Activated CD4-positive, alpha-beta T cell treated with anti-CD3 and anti-CD28 coated beads, Interleukin-2, amount 50 U/mL, for 48 hours (primary cell): ENCODE measurements at regions not wholly inside any gene's neighbourhood (a gene's known extent, or its start where the extent isn't known, plus 50 kb on each side); places are given as distances from the start of the nearest gene placed in this dataset.
"Not testable (repeated sequence)": the region's sequence is repeated elsewhere in the genome, so short reads cannot be mapped to it uniquely, and the experiment has no call there.

Experiments used
- DNase-seq, 2 experiments: peaks; one replicate each; pipeline ENCODE4 v3.0.0-alpha.2; 2020

DNA sequence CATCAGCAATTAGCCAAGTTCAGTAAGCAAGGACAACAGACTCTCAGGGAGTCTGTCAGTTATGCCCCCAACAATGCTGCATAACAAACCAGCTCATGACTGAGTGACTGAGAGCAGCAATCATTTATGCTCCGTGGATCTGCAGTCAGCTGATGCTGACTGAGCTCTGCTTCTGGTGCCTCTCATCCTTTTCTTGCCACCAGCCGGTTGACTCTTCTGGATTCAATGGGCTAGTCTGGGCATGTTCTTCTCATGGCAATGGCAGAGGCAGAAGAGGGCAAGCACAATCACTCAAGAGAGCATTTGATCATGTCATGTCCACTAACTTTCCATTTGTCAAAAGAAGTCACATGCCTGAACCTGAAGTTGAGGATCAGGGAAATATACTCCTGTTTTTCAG is 157.0 kb upstream of the NTRK2 start:
- no peak for DNase-seq

DNA sequence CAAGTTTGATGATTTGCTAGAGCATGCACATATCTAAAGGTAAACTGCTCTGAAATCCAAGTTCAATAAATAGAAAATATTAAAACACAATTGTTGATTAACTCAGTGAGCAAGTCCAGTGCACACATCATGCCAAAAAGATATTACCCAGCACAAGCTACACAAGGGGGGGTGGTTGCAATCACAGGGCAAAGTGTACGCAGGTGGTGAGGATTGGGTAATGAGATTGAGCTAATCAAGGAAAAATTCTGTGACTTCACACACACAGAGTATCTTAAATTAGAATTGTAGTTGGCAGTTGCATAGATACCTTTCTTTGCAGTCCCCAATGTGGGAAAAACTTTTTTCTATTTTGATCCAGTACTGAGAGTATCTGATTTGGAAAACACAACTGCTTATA is 156.1 kb upstream of the NTRK2 start:
- no peak for DNase-seq

DNA sequence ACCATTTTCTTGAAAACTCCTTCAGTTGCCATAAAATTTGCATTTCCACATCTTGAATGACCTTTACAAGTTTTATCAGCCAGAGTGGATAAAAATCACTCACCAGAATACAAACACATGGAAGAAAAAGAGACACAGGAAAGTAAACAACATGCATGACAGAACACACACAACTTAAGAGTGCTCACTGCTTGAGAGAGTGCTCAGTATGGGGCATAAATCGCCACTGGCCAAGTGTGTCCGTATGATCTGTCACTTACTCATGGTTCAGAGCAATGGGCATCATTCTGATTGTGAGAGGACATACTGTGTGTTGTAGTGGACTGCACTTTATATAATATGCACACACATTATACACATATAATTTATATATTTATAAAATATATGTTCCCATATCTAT is 155.6 kb upstream of the NTRK2 start:
- DNase-seq = no peak

DNA sequence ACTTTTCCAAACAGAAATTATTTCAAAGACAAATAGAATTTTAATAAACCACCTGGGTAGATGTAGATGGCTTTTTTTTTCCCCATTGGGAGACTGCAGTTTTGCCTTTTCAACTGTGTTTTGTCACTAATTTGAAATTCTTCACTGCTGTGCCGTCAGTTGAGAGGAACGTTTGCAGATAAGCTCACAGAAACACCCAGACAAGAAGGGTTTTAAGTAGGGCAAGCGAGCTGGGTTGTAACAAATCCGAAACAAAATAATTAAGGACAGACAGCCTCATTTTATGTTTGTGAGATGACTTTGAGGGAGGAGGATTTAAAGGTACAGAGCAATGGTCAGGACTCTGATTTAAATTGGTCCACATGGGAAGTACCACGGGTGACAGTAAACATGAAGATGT is 155.1 kb upstream of the NTRK2 start:
- no peak for DNase-seq

DNA sequence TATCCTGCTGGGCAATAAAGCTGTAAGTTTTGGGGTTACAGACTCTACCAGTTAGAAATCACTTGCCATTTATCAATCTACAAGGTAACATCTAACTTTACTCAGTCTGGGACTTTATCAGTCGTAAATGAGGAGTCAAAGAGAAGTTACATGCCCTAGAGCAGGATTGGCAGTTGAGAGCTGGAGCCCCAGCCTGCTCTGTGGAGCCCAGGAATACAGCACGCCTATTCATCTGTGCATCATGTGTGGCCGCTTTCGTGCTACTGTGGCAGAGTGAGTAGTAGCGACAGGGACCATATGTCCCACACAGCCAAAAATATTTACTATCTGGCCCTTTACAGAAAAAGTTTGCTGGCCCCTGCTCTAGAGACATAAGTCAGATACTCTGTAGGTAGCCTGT is 152.5 kb upstream of the NTRK2 start:
- no peak for DNase-seq

DNA sequence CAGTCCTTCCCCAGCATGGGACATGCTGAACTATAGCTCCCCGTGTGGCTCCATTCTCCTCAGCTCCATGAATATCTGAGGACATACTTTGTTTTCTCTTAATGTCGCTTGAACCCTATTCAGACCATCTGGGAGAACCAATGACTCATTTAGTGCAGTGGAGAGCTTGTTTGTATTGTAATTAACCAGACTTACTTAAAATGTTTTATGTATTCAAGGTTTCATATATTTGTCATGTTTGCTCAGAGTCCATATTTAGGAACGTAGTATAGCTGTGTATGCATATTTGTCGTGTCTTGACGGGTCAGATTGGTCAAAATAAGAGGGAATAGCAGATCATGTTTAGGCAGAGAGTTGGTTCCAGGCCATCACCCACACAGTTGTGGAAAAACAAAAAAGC is 150.1 kb upstream of the NTRK2 start:
- DNase-seq = no peak

DNA sequence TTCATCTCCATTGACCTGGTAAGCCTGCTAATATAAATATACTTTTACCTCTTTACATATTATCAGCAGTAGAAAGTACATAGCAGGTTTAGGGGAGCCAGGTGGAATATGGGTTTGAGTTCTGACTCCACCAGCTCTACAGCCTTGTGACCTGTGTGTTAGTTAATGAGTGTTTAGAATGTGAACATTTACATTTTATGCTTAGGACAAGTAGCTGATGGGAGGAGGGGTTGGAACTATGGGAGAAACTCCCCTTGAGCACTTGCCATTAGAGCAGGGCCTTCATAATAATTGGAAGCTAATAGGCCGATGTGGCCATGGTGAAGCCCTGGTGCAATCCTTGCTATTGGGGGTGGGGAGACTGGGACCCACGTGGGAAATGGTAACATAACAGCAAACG is 148.3 kb upstream of the NTRK2 start:
- no peak for DNase-seq

DNA sequence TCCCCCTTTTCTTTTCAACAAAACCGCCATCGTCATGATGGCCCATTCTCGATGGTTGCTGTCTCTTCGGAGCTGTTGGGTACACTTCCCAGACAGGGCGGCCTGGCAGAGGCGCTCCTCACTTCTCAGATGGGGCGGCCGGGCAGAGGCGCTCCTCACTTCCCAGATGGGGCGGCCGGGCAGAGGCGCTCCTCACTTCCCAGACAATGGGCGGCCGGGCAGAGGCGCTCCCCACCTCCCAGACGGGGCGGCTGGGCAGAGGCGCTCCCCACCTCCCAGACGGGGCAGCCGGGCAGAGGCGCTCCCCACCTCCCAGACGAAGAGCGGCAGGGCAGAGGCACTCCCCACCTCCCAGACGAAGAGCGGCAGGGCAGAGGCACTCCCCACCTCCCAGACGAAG is 143.3 kb upstream of the NTRK2 start:
- not testable (repeated sequence) for DNase-seq

DNA sequence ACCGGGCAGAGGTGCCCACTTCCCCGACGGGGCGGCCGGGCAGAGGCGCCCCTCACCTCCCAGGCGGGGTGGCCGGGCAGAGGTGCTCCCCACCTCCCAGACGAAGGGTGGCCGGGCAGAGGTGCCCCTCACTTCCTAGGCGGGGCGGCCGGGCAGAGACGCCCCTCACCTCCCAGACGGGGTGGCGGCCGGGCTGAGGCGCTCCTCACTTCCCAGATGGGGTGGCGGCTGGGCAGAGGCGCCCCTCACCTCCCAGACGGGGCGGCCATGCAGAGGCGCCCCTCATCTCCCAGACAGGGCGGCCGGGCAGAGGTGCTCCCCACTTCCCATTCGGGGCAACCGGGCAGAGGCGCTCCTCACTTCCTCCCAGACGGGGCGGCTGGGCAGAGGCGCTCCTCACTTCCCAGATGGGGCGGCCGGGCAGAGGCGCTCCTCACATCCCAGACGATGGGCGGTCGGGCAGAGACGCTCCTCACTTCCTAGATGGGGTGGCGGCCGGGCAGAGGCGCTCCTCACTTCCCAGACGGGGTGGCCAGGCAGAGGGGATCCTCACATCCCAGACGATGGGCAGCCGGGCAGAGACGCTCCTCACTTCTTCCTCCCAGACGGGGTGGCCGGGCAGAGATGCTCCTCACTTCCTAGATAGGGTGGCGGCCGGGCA is 142.3 kb upstream of the NTRK2 start:
- DNase-seq = not testable (repeated sequence)

DNA sequence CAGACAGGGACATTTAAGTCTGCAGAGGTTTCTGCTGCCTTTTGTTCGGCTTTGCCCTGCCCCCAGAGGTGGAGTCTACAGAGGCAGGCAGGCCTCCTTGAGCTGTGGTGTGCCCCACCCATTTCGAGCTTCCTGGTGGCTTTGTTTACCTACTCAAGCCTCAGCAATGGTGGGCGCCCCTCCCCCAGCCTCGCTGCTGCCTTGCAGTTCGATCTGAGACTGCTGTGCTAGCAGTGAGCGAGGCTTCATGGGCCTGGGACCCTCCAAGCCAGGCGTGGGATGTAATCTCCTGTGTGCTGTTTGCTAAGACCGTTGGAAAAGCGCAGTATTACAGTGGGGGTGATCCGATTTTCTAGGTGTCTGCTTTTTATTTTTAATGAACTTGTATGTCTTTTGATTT is 133.6 kb upstream of the NTRK2 start:
- DNase-seq = not testable (repeated sequence)

DNA sequence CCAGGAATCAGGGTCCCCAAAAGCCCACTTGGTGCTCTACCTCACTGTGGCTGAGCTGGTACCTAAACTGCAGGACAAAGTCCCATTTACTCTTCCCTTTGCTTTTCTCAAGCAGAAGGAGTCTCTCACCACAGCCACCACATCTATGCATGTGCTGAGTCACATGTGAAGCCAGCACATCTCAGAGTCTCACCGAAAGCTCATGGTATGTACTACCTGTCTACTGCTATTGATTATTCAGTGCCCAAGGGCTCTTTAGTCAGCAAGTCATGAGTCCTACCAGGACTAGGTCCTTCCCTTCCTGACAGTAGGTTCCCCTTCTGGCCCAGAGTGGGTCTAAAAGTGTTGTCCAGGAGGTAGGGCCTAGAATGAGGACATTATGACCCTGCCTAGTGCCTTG is 130.7 kb upstream of the NTRK2 start:
- DNase-seq = no peak

DNA sequence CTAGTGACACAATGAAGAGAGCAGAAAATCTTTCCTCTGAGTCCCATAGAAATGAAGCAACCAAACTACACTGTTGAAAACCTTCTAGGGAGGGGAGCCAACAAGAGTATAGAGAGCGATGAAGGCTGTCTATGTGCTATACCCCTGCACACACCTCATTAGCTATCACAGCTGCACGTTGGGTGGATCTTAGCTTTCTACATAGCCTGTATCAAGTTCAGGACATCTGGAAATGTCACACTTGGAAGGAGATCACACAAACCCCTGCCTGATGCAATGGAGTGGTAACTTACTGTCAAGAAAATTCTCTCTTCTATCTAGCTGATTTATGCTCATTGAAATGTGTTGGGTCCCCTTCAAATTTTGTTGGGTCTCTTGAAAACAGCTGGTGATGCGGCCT is 127.0 kb upstream of the NTRK2 start:
- no peak for DNase-seq

DNA sequence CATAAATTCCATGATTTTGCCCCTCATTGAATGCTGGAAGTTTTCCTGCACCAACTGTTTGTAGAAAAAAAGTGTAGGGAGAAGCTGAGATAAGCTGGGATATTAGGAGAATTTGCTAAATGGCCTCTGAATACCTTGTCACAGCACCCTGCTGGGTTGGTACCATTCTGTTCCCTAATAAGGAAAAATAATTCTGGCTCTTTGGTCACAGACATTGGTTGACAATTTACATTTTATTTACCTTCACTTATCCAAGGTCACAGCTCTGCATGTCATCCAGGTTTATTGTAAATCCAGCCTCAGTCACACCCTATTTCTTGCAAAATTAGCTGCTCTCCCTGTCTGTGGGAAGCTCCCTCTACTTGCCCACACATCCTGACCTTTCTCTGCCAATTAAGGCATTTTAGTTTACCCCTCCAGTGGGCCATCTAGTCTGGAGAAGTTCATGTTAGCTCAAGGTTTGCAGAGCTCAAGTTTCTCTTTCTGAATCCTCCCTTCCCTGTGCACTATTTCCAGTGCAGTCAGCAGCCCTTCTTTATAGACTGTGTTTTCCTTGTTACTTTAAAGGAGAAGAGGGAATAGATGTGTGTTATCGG is 115.4 kb upstream of the NTRK2 start:
- DNase-seq = no peak

DNA sequence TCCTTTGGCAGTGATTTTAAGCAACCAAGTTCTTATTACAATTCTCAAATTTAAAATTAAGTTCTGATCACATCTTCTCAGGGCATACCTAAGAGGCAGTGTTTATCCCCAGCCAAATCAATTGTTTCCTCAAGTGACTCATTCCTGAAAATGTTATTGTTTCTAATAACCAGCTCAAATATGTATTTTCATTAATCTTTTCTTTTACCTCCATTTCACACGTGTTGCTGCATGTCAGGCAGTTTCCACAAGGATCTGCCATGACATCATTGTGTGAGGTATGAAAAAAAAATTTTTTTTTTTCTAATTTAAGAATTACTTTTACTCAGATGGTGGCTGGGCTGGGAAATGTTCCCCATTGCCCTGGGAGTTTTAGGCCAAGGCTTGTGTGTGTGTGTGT is 113.0 kb upstream of the NTRK2 start:
- DNase-seq = no peak

DNA sequence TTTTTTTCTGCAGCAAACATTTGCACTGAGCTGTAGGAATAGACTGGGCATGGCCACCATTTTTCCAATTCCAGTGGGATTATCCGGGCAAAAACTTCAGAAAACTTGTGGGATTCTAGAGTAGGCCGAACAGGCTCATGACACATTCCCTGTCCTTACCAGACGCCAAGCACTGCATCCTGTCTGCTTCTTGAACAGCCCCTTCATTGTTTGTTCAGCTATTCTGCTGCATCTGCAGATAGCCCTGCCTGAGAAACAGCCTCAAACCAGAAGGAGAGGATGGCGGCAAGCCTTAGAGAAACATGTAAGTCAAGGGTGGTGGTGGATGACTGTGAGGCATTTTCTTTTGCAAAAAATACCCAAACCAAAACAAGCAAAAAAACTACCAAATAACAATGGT is 111.8 kb upstream of the NTRK2 start:
- no peak for DNase-seq

DNA sequence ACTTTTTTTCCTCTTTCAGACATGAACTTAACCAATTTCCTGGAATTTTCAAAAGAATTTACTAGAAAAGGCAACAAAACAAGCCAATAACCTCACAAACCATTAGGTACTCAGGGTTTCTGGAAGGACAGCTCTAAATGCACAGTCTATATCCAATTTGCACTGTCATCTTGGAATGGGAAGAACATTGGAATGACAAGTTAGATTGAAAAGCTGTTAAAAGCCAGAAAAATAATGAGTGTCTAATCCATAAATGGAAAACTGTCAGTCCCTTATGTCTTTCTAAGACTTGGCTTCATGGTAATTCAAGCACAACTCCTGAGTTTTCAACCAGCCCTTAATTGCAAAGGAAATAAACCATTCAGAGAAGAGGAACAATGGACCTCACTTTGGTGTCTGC is 105.8 kb upstream of the NTRK2 start:
- DNase-seq = no peak

DNA sequence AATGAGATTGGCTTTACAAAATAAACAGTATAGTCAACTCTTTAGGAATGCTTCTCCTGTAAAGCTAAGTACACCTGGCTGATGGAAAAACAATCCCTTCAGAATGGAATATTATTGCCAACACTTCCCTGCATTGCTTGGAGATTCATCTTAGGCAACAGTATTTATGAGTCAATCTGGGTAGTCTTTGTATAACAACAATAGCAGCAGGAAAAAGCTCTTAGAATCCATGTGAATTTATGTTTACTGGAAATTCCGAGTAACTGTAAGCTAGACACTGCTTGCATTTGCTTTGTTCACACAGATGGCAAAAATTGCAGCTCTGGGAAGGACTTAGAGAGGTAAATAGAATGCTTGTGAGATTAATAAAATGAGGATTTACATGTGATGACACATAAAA is 101.7 kb upstream of the NTRK2 start:
- DNase-seq = no peak

DNA sequence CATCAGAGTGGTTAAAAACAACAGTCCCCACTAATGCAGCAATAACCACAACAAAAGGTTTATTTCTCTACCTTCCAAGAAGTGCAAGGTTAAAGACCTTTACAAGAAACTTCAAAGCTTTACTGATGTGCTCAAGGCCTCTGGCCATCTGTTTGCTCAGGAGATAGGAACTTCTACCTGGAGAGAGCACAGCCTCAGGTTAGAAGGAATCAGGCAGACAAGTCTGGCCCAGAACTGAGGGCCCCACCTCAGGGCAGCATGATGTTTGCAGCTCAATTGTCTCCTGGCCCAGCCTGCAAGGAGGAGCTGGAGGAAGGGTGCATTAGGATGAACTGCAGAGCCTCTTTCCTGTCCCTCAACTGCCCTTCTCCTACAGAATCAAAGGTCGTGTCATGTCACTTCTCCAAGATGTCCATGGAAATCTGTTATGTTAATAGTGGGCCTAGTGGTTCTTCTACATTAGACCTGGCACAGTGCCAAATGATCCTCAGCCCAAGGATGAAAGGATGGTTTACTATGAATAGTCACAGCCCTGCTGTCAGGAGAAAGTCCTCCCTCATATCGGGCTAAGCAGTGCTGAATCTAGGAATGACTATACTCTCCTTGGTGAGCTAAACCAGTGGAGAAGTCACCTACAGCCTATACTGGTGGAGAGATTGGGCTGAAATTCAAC is 98.9 kb upstream of the NTRK2 start:
- no peak for DNase-seq

DNA sequence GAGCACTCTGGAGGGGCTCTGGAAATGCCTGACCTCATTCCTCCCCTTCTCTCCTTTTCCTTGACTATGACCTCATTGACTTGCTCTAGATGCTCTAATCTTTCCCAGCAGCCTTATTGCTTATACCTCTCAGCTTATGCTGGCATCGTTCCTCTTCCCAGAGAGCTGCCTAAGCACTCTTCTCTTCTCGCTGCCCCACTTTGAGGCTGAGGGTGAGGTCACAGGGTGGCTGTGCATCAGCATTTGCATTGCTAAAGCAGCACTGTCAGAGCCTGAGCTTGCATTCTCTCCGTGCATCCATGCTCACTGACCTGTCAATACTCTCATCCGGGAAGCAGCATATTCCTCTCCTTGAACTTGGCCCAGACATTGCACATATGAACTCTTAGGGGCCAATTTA is 96.4 kb upstream of the NTRK2 start:
- DNase-seq = no peak

DNA sequence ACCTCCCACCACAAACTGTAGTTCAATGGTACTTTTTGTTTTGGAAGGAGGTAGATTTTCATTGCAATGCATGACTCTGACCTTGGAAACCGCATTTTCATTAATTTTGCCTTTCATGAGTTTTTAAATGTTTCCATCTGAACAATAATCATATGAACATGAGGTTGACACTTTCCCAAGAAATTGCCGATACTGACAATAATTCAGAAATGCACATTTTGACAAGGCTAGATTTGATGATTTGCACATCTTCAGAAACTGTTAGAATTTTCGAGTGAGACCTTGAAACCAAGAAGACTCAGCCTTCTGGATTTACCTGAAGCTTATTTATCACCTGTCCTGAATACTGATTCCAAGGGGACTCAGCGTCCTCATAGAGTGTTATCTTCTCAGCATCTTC is 93.8 kb upstream of the NTRK2 start:
- no peak for DNase-seq

DNA sequence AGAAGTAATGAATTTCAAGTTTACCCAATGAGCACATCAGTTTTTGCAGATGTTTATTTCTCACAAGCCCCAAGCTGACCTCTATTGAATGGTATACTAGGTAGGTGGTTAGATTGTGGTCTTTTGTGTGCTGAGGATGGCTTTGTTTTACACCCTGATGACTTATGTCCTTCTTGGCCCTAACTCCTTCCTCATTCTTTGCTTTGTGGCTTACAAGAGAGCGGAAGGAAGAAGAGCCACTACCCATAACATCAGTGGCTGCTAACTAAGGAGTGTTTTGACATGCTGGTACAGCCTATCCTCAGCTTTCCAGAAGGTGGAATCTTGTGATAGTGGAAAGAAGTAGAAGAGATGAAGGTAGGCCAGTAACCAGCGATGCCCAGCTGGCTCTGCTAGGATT is 85.7 kb upstream of the NTRK2 start:
- DNase-seq = no peak

DNA sequence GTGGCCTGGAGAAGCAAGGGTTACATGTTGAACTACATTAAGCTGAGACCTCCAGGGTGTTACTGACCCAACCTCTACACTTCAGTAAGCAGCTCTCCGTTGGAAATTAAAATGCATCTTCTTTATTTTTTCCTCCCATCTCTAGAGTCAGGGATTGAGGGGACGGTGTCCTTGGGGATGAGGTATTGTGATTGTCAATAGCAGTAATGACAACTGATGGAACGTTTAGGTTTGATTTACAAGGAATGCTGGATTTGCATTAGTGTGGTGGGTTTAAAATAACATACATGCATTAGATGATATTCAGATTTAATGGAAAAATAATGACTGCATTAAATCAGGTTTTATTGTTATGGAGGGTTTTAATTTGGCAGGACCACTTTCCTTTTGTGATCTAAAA is 82.9 kb upstream of the NTRK2 start:
- DNase-seq = no peak

DNA sequence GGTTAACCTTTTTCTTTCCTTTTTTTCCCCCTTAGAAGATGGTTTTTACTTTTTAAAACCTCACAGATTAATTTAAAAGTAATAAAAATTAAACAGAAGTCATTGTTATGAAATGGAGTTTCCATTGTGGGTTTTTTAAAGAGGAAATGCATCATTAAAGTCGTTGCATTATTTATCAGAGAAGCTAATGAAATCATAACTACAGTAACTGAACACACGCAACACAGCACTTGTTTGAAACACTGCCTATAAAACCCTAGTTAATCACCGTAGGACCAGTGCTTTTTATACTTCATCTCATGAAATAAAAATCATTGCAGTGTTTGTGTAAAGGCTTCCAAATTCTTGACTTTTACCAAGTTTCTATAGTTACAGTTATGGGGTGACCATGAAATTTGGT is 82.4 kb upstream of the NTRK2 start:
- DNase-seq = no peak

DNA sequence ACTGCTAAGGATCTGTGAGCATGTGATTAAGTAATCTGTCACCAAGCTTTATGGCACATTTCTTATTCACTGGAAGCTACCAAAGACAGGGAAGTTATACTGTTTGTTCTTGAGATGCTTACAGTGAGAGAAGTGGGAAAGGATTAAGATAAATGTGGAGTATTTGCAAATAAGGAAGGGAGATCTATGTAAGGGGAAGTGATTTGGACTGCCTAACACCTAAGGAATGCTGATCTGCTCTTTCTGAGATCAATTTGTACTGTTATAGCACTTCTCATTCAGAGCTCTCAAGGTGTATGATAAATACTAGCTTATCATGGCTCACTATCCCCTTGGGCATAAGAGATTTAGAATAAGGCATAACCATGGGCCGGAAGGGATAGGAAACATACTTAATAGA is 80.0 kb upstream of the NTRK2 start:
- no peak for DNase-seq

DNA sequence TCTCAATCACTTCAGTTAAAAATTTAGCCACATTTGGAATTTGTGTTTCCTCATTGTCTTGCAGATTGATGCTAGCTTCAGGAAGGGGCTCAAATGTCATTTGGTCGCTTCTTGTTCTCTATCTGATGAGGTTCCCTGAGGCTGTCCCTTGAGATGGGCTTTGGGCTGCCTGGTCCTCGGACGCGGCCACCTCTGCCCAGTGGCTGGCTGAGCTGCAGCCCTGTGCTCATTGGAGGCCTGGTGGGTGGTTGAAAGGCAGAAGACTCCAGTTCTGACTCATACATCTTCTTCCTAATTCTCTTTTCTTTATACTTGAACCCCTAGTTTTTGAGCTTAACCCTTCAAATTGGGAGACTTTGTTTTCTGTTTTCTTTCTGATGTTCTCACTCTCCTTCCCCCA is 78.8 kb upstream of the NTRK2 start:
- no peak for DNase-seq
